Fibroblast of mammary gland (primary cell): ENCODE measurements at regions not wholly inside any gene's neighbourhood (a gene's known extent, or its start where the extent isn't known, plus 50 kb on each side); places are given as distances from the start of the nearest gene placed in this dataset.
A peak's percentile ranks its signal among the peaks of the same experiment; 100 is the strongest.

Experiments used
- DNase-seq: peaks from one replicate; pipeline ENCODE4 v3.0.0-alpha.2; 2010; ENCODE audit warnings: low read depth
- H3K4me3 ChIP-seq: 2 replicates; pipeline ENCODE4 v1.5.1; 2011; ENCODE audit warnings: low read depth, mild to moderate bottlenecking, low read length, moderate library complexity; ENCODE audit not compliant: control insufficient read depth
- CTCF ChIP-seq: conservative IDR thresholded peaks from 2 replicates; pipeline ENCODE4 v1.5.1; 2011; ENCODE audit warnings: low read depth, low read length, inconsistent platforms; ENCODE audit not compliant: control insufficient read depth, insufficient read depth

DNA sequence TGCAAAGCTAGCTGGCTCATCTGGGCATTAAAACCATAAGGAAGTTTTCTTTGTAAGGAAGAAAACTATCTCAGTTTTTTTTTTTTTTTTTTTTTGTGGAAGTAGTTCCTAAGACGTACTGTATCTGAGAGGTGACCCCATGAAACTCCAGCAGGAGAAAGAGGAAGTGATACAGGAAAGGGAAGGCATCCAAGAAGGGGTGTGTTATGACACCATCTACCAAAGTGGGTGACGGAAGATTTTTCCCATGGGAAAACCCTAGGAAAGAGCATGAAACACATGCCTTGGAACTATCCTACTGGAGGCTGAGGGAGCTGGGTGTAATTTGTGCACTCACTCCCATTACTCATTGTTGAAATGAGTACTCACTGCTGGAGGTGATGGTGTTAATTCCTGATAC, 63.8 kb upstream of the ARHGAP20 start:
- TF ChIP-seq CTCF: no peak
- peak; percentile 69 for DNase-seq
- H3K4me3 ChIP-seq: no peak overlapping the region

DNA sequence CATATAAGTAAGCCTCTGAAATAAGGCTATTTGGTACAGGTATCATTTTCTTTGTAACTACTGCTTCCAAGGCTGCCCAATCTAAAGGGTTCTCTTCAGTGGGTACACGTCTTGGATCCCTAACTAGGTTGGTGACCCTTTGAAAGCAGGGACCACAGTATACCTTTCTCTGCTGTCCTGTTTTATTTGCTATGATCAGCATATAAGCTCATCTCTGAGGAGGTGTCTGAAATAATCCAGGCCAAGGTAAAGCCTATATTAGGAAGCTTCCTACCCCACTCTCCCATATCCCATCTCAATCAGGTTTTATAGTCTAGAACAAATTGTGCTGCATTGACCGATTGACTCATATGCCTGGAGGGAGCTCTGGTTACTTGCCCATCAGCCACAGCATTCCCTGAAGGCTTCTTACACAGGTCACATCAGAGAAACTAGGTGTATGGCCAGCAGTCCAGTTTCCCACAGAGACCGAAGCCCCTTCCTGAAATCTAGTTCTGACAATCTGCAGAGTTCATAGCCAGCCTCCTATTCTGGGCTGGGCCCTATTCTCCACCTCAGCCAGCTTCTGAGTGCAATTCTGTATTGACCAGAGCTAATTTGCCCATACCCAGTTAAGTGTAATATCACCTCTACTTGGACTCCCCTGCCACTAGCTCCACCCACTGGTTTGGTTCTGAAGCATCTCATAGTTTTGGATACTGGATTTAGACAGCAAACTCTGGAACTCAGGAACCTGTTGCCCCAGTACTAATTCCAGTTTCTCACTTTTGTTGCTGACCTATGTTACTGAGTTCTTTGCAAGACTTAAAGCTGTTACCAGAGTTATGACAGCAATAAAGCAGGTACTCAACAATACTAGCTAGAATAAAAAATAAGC, 62.1 kb upstream of the ARHGAP20 start:
- no peak overlapping the region for H3K4me3 ChIP-seq
- no peak for TF ChIP-seq CTCF
- peak; percentile 27 for DNase-seq

- H3K4me3 ChIP-seq: no peak overlapping the region
- no peak for TF ChIP-seq CTCF
- no peak for DNase-seq
Observed at GRCh38 chr11:110773442-110773841, 61.2 kb upstream of the ARHGAP20 start.

GRCh38 chr11:110772863-110773262, 60.6 kb upstream of the ARHGAP20 start:
- no peak for TF ChIP-seq CTCF
- DNase-seq: no peak
- H3K4me3 ChIP-seq: no peak overlapping the region

GRCh38 chr11:110766316-110766715, 54.1 kb upstream of the ARHGAP20 start:
- no peak overlapping the region for H3K4me3 ChIP-seq
- no peak for DNase-seq
- no peak for TF ChIP-seq CTCF

DNA sequence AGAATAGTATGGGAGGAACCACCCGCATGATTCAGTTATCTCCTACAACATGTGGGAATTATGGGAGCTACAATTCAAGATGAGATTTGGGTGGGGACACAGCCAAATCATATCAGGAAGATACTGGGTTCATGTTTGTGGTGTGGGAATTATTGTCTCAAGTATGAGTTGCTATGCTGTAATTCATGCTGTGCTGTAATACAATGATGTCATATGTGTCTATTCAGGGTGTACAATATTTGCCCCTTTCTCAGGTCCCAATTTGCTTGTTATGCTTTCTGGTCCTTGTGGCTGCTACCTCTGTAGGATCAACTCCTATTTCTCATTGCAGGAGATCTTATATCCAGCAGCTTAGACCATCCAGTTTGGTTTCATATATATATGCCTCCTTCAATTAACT, 52.2 kb upstream of the ARHGAP20 start:
- peak; percentile 20 for DNase-seq

More for the DNA sequence above, 52.2 kb upstream of the ARHGAP20 start:
- TF ChIP-seq CTCF: no peak
- no peak overlapping the region for H3K4me3 ChIP-seq
